Endodermal cell (in vitro differentiated cells): ENCODE measurements at regions not wholly inside any gene's neighbourhood (a gene's known extent, or its start where the extent isn't known, plus 50 kb on each side); places are given as distances from the start of the nearest gene placed in this dataset.

Source experiments
- DNase-seq: peaks from one replicate; pipeline ENCODE4 v3.0.0-alpha.2; 2017
- H3K27ac ChIP-seq: 2 replicates; pipeline ENCODE4 v1.5.1; 2013; ENCODE audit warnings: mild to moderate bottlenecking, low read depth, low read length, moderate library complexity
- H3K27me3 ChIP-seq: 2 replicates; pipeline ENCODE4 v1.6.1; 2013; ENCODE audit warnings: mild to moderate bottlenecking, low read length, moderate library complexity; ENCODE audit not compliant: insufficient read depth, control insufficient read depth, poor library complexity, severe bottlenecking
- H3K36me3 ChIP-seq: 2 replicates; pipeline ENCODE4 v1.7.0; 2013; ENCODE audit warnings: mild to moderate bottlenecking, low read length, moderate library complexity; ENCODE audit not compliant: control insufficient read depth, insufficient read depth
- H3K4me1 ChIP-seq: one replicate; pipeline ENCODE4 v1.7.0; 2013; ENCODE audit warnings: low read length; ENCODE audit not compliant: control insufficient read depth, insufficient read depth
- H3K4me3 ChIP-seq: 2 replicates; pipeline ENCODE4 v1.5.1; 2013; ENCODE audit warnings: mild to moderate bottlenecking, low read length, moderate library complexity
- H3K9ac ChIP-seq: 2 replicates; pipeline ENCODE4 v1.6.1; 2013; ENCODE audit warnings: mild to moderate bottlenecking, low read length, moderate library complexity; ENCODE audit not compliant: poor library complexity, severe bottlenecking; ENCODE audit errors: extremely low read depth
- H3K9me3 ChIP-seq: 2 replicates; pipeline ENCODE4 v1.6.1; 2013; ENCODE audit warnings: mild to moderate bottlenecking, low read length, moderate library complexity; ENCODE audit not compliant: control insufficient read depth
- H3K27ac Mint-ChIP-seq: 2 replicates; pipeline ENCODE4 v1.8.0; 2020; ENCODE audit warnings: mixed read lengths
- H3K27me3 Mint-ChIP-seq: 2 replicates; pipeline ENCODE4 v1.8.0; 2021; ENCODE audit warnings: mild to moderate bottlenecking, mixed read lengths; ENCODE audit not compliant: insufficient read depth
- H3K36me3 Mint-ChIP-seq: 2 replicates; pipeline ENCODE4 v1.8.0; 2020; ENCODE audit warnings: low read depth, mixed read lengths
- H3K4me1 Mint-ChIP-seq: 2 replicates; pipeline ENCODE4 v1.8.0; 2020; ENCODE audit warnings: mixed read lengths
- H3K4me3 Mint-ChIP-seq: 2 replicates; pipeline ENCODE4 v1.8.0; 2020; ENCODE audit warnings: mild to moderate bottlenecking, moderate library complexity, mixed read lengths
- H3K9me3 Mint-ChIP-seq: 2 replicates; pipeline ENCODE4 v1.8.0; 2020; ENCODE audit warnings: mild to moderate bottlenecking, mixed read lengths
- CTCF ChIP-seq: fragments of 200-600 bp; sonication (generic); conservative IDR thresholded peaks from 2 replicates; pipeline ENCODE4 v1.5.0; 2021; ENCODE audit warnings: antibody characterized with exemption, mild to moderate bottlenecking
- WGBS, 2 experiments: methylation state at CpG; one replicate each; pipeline versions ENCODE4 v1.1.5 to v1.1.7; 2013; ENCODE audit warnings: missing lambda C conversion rate in 2 of 2, mixed read lengths in 1 of 2; ENCODE audit not compliant: insufficient coverage in 1 of 2, insufficient read length in 1 of 2; 5-methylcytosine and 5-hydroxymethylcytosine counted together

- no peak for TF ChIP-seq CTCF
- H3K27me3 ChIP-seq = no peaks in the 10 kb centered on the region
- H3K4me3 ChIP-seq = no peak overlapping the region
- H3K9ac ChIP-seq = no peak overlapping the region
- no peaks in the 10 kb centered on the region for H3K9me3 ChIP-seq
- Mint-ChIP-seq H3K27me3 (no peaks in the 10 kb centered on the region), H3K36me3 (no peaks in the 10 kb centered on the region), H3K9me3 (no peaks in the 10 kb centered on the region), H3K27ac (no peak overlapping the region), H3K4me3 (no peak overlapping the region), H3K4me1 (no peaks in the 10 kb centered on the region)
- no peak overlapping the region for H3K27ac ChIP-seq
- H3K36me3 ChIP-seq = no peaks in the 10 kb centered on the region
- H3K4me1 ChIP-seq = no peaks in the 10 kb centered on the region
- no peak for DNase-seq
- 89 to 90% methylated on average over 6 to 7 of the region's 7 CpGs for WGBS, 2 experiments
These were observed 92.7 kb upstream of the AKR1E2 start for GRCh38 chr10:4733150-4733842.

GRCh38 chr10:4730998-4731397, 95.0 kb upstream of the AKR1E2 start:
- no peaks in the 10 kb centered on the region for H3K27me3 Mint-ChIP-seq
- Histone ChIP-seq H3K9me3 (no peaks in the 10 kb centered on the region), H3K36me3 (no peaks in the 10 kb centered on the region), H3K9ac (no peak overlapping the region), H3K4me1 (no peaks in the 10 kb centered on the region), H3K4me3 (no peak overlapping the region), H3K27ac (no peak overlapping the region), H3K27me3 (no peaks in the 10 kb centered on the region)
- no peaks in the 10 kb centered on the region for H3K36me3 Mint-ChIP-seq
- H3K4me3 Mint-ChIP-seq = no peak overlapping the region
- no peak overlapping the region for H3K27ac Mint-ChIP-seq
- no peak for DNase-seq
- 98% methylated on average over 3 of the region's 3 CpGs; no CpG with 5 or more reads in 1 of the 2 experiments for WGBS, 2 experiments
- H3K9me3 Mint-ChIP-seq = no peaks in the 10 kb centered on the region
- no peaks in the 10 kb centered on the region for H3K4me1 Mint-ChIP-seq
- TF ChIP-seq CTCF = no peak

- 94 to 100% methylated on average over 2 to 3 of the region's 4 CpGs for WGBS, 2 experiments
These were observed 99.9 kb upstream of the AKR1E2 start for GRCh38 chr10:4725917-4726606.

More at GRCh38 chr10:4725917-4726606, 99.9 kb upstream of the AKR1E2 start:
- Histone ChIP-seq H3K36me3 (no peaks in the 10 kb centered on the region), H3K27me3 (no peaks in the 10 kb centered on the region), H3K27ac (no peak overlapping the region), H3K4me1 (no peaks in the 10 kb centered on the region), H3K9ac (no peak overlapping the region), H3K4me3 (no peak overlapping the region), H3K9me3 (no peaks in the 10 kb centered on the region)
- no peak overlapping the region for H3K4me3 Mint-ChIP-seq
- no peaks in the 10 kb centered on the region for H3K36me3 Mint-ChIP-seq
- no peak for DNase-seq
- no peak overlapping the region for H3K27ac Mint-ChIP-seq
- TF ChIP-seq CTCF = no peak
- no peaks in the 10 kb centered on the region for H3K9me3 Mint-ChIP-seq
- H3K4me1 Mint-ChIP-seq = no peaks in the 10 kb centered on the region
- H3K27me3 Mint-ChIP-seq = no peaks in the 10 kb centered on the region
